SKM-1 treated with dmso at 0.1 percent for 144 hours (cell line): ENCODE measurements at regions not wholly inside any gene's neighbourhood (a gene's known extent, or its start where the extent isn't known, plus 50 kb on each side); places are given as distances from the start of the nearest gene placed in this dataset.

Experiments
- DNase-seq: peaks from one replicate; lab custom pipeline; 2025; ENCODE audit not compliant: unreplicated experiment; lab: John Stamatoyannopoulos, UW

DNA sequence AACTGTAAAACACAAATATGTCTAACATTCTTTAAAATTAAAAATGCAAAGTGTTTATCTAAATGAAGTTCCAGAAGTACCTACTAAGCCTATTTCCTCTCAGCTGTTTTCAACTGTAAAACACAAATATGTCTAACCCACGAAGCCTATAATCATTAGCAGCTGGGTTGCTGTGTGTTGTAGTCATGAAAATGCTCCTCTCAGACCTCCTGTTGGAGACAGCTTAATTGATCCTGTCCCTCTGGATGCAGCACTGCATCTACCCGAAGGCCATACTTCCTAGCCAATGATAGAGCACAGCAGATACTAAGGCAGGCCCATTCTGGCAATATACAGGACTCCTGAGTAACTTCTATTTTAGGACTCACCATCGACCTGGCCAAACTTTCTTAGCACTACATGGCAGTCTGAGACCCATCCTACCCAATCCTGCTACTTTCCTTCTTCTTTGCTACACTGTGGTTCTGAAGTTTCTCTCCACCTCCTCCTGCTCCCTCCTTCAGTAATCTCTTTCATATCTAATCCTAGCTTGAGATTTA lies 92.5 kb upstream of the RBBP8 start:
- DNase-seq: no peak

- no peak for DNase-seq
Observed at GRCh38 chr18:22841840-22842239, 91.3 kb upstream of the RBBP8 start.

- no peak for DNase-seq
Observed at GRCh38 chr18:22844190-22844589, 88.9 kb upstream of the RBBP8 start.

- DNase-seq: no peak
Observed at GRCh38 chr18:22844628-22845027, 88.5 kb upstream of the RBBP8 start.

DNA sequence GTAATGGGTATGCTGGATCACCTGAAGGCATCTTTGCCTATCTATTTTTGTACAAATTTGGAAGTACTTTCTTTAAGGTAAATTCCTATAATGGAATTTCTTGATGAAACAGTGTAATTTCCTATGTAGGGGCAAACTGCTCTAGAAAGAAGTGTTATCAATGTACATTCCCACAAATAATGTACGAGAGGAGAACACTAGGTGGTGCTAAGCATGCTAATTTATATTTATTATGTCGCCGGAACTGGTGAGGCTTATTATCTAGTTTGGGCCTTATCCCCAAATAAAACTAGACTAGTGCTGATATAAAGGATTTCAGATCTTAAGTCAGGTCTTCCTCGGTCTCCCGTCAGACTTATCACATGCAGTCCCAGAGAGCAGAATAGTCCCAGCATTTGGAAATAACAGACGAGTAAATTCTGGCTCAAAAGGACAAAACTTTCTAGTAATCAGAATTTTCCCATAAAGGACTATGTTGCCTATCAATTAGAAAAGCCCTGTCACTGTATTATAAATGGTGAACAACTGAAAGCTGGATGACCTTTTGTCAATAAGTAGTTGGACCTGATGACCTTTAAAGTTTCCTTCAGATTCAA lies 86.9 kb upstream of the RBBP8 start:
- DNase-seq: no peak

GRCh38 chr18:22846697-22847096 lies 86.4 kb upstream of the RBBP8 start:
- no peak for DNase-seq

- no peak for DNase-seq
Observed at GRCh38 chr18:22847392-22847791, 85.7 kb upstream of the RBBP8 start.

DNA sequence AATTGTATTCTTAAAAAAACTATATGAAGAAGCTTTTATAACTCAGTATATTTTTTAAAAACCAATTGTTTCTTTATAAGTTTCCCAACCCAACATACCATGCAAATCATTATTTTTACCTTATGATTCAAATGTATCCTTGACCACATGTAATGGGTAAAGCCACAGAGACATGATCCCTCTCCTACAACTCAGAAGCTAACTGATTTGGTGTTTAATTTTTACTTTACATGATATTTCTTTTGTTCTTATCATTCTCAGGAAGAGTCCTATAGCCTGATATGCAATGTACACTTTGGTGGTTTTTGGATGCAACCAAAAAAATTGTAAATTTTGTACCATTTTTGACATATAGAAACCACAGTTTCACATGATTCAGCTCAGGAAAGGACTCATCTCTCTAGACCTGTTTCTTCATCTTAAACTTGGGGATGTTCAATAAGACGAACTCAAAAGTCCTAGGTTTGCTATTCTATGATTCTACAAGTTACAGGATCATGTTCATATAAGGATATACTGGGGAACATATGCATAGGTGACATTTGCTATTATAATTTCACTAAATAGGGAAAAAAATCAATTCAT lies 85.2 kb upstream of the RBBP8 start:
- no peak for DNase-seq

GRCh38 chr18:22848615-22849014 lies 84.5 kb upstream of the RBBP8 start:
- DNase-seq: no peak

DNA sequence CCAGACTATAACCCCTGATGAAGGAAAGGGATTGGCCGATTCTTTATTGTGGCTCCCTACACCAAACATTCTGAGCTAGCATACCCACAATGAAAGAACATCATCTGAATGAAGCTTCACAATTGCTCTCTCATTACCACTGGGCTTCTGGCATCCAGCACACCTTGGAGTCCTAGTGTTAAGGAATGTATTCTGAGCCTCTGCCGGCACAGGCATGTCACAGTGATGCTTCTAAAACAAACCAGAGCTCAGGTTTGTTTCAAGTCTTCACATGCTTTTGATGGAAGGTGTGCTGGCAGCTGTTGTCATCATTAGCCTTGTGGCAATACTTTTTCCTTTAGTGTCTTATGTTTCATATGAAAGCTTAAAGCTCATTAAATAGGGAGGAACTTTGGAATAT lies 76.3 kb upstream of the RBBP8 start:
- no peak for DNase-seq

DNA sequence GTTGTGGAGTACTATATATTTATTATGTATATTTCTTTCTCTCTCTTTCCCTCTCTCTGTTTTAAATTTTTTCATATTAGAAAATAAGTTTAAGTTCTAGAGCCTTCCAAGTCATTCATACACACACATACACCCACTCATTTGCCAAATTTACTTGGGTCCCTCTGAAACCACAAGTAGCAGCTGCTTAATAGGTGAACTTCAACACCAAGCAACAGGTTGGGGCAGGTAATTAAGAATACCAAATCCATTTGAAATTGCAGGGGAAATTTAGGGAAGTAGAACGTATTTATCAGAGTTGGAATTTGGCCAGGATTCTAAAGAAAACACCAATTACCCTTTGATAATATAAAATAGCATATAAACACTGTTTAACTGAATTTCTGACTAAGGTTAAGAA lies 75.0 kb upstream of the RBBP8 start:
- no peak for DNase-seq

DNA sequence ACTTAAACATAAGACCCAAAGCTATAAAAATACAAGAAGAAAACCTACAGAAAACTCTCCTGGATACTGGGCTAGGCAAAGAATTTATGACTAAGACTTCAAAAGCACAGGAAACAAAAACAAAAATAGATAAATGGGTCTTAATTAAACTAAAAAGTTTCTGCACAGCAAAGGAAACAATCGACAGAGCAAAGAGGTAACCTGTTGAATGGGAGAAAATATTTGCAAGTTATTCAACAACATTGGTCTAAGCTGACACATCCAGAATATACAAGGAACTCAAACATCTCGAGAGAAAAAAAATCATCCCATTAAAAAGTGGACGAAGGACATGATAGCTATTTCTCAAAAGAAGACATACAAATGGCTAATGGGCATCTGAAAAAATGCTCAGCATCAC lies 72.3 kb upstream of the RBBP8 start:
- DNase-seq: no peak

- DNase-seq: no peak
Observed at GRCh38 chr18:22865354-22866116, 67.6 kb upstream of the RBBP8 start.

DNA sequence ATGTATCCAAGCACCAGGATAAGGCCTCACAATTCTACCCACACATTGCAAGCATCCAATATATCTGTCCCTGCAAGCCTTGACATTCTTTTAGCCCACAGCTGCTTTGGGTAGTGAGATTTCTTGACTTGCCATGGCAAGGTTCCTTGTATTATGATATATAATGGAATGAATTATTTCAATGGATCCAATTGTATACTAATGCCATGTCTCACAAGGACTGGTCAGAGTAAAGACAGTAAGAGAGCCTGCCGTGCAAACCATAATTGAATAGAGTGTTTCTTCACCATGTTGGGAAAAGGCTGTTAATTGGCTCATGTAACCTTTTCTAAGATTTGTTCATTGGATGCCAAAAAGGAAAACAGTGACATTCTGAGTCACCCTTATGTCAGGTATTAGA lies 64.3 kb upstream of the RBBP8 start:
- DNase-seq: no peak

DNA sequence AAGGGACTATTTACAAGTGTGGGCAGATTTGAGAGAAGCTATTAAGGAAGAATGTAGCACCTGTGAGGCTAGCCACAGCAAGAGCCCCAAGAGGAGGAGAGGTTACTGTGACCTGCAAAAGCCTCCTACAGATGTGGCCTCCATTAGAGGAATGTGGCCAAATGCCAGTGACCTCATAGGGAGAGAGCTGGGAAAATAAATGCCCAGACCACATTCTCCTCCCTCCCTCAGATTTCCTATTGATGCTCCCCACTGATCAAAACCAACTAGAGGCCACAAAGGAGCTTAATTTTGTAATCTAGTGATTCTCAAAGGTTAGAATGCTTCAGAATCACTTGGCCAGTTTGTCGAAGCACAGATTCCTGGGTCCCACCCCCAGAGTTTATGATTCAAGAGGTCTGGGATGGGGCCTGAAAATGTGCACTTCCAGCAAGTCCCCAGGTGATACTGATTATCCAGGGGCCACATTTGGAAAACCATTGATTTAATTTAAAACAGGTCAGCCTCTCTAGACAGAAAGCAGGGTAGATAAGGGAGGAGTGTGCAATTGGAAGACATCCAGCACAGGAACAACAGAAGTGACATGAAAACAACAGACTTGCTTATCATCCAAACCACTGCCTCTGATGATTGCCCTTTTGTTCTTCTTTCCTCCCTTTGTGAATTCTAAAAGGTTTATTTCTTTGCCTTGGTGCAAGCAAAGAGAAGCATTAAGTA lies 61.2 kb upstream of the RBBP8 start:
- no peak for DNase-seq

- DNase-seq: no peak
Observed at GRCh38 chr18:22872900-22873537, 60.1 kb upstream of the RBBP8 start.

DNA sequence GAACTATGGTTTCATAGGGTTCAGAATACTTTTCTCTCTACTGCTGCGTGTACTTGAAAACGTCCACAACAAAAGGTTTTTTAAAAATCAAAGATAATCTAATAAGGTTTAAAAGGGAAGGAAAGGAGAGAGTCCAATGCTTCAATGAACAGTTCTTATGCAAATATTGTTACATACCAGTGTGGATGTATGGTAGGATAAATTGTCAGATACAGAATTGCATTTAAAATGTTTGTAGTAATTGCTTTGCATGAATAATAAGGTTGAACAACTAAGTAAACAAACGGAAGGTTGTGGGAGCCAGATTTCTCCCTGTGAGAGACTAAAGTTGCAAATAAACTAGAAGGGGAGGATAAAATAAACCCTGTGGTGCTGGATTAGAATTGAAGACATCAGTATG lies 53.8 kb upstream of the RBBP8 start:
- DNase-seq: no peak

DNA sequence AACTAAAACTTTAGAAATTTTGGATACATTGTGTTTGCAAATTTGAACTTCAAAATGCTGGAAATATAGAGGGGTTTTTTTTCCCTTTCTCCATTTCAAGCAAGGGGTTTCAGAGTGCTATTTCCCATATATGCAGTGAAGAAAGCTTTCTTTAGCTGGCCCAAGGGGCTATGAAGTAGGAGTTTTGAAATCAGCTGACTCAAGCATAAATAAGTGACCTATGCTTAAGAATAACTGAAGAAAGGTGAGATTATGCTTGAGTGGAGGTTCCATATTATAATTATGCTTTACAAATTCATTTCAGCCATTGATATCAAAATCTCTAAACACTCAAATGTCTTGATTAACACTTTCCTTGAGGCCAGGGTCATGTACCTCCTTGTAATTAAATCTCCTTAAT lies 51.0 kb upstream of the RBBP8 start:
- DNase-seq: no peak

GRCh38 chr18:22883179-22883578 lies 49.9 kb upstream of the RBBP8 start:
- no peak for DNase-seq
